Activated T-helper 2 cell treated with anti-CD3 and anti-CD28 coated beads, Interferon-gamma antibody, Interleukin-2, Interleukin-4, amounts not matched to agents 10 μg/mL and 5 μg/mL and 100 μg/mL, durations not matched to agents 14 hours and 24 hours and 36 hours (primary cell): ENCODE measurements at regions not wholly inside any gene's neighbourhood (a gene's known extent, or its start where the extent isn't known, plus 50 kb on each side); places are given as distances from the start of the nearest gene placed in this dataset.
A peak's percentile ranks its signal among the peaks of the same experiment; 100 is the strongest.
"Not testable (repeated sequence)": the region's sequence is repeated elsewhere in the genome, so short reads cannot be mapped to it uniquely, and the experiment has no call there.

Source experiments
- DNase-seq: peaks from one replicate; pipeline ENCODE4 v3.0.0; 2021; ENCODE audit warnings: low spot score
- H3K27ac Mint-ChIP-seq: one replicate; pipeline ENCODE4 v1.8.0; 2021; ENCODE audit warnings: mixed read lengths
- H3K27me3 Mint-ChIP-seq: one replicate; pipeline ENCODE4 v1.8.0; 2021; ENCODE audit warnings: low read depth, mixed read lengths
- H3K36me3 Mint-ChIP-seq: one replicate; pipeline ENCODE4 v1.8.0; 2021; ENCODE audit warnings: low read depth, mixed read lengths
- H3K4me1 Mint-ChIP-seq: one replicate; pipeline ENCODE4 v1.8.0; 2021; ENCODE audit warnings: low read depth, mixed read lengths
- H3K4me3 Mint-ChIP-seq: one replicate; pipeline ENCODE4 v1.8.0; 2021; ENCODE audit warnings: low read depth, mild to moderate bottlenecking, moderate library complexity, mixed read lengths
- H3K9me3 Mint-ChIP-seq: one replicate; pipeline ENCODE4 v1.8.0; 2021; ENCODE audit warnings: mixed read lengths
- intact Hi-C: fragments of 100-400 bp; cut with micrococcal nuclease; formaldehyde crosslinking; loops from one replicate; pipeline ENCODE4 v1.15.1; 2023

GRCh38 chr20:43832961-43833360, 81.7 kb upstream of the TOX2 start:
- H3K27me3 Mint-ChIP-seq, result peaks cover 7% of the 10 kb centered on the region
- H3K36me3 Mint-ChIP-seq, result peaks cover 4% of the 10 kb centered on the region
- intact Hi-C loops, result no loop called here
- H3K27ac Mint-ChIP-seq, result no peak overlapping the region
- peaks cover 7% of the 10 kb centered on the region for H3K9me3 Mint-ChIP-seq
- DNase-seq, result no peak
- H3K4me3 Mint-ChIP-seq, result no peak overlapping the region
- peaks cover 10% of the 10 kb centered on the region for H3K4me1 Mint-ChIP-seq

- Mint-ChIP-seq H3K4me1 (peaks cover 3% of the 10 kb centered on the region), H3K9me3 (peaks cover 7% of the 10 kb centered on the region), H3K36me3 (peaks cover 4% of the 10 kb centered on the region), H3K4me3 (no peak overlapping the region), H3K27me3 (peaks cover 5% of the 10 kb centered on the region), H3K27ac (no peak overlapping the region)
- DNase-seq, result no peak
- intact Hi-C loops, result no loop called here
These were observed 82.4 kb upstream of the TOX2 start for GRCh38 chr20:43832096-43832816.

- Mint-ChIP-seq H3K4me3 (no peak overlapping the region), H3K4me1 (peaks cover 3% of the 10 kb centered on the region), H3K27ac (no peak overlapping the region), H3K9me3 (peaks cover 7% of the 10 kb centered on the region), H3K27me3 (peaks cover 5% of the 10 kb centered on the region), H3K36me3 (peaks cover 4% of the 10 kb centered on the region)
- intact Hi-C loops, result no loop called here
- DNase-seq, result no peak
These were observed 83.1 kb upstream of the TOX2 start for GRCh38 chr20:43831481-43832065.

- Mint-ChIP-seq H3K9me3 (peaks cover 7% of the 10 kb centered on the region), H3K4me1 (peaks cover 3% of the 10 kb centered on the region), H3K4me3 (no peak overlapping the region), H3K27me3 (peaks cover 6% of the 10 kb centered on the region), H3K27ac (no peak overlapping the region), H3K36me3 (peaks cover 4% of the 10 kb centered on the region)
- intact Hi-C loops, result no loop called here
- DNase-seq, result no peak
These were observed 83.8 kb upstream of the TOX2 start for GRCh38 chr20:43830883-43831282.

- Mint-ChIP-seq H3K9me3 (peaks cover 7% of the 10 kb centered on the region), H3K4me1 (peaks cover 7% of the 10 kb centered on the region), H3K36me3 (peaks cover 4% of the 10 kb centered on the region), H3K27me3 (peaks cover 6% of the 10 kb centered on the region), H3K27ac (no peak overlapping the region), H3K4me3 (no peak overlapping the region)
- DNase-seq, result no peak
- intact Hi-C loops, result no loop called here
These were observed 84.5 kb upstream of the TOX2 start for GRCh38 chr20:43829951-43830690.

- peaks cover 7% of the 10 kb centered on the region for H3K9me3 Mint-ChIP-seq
- H3K27me3 Mint-ChIP-seq, result peaks cover 6% of the 10 kb centered on the region
- peaks cover 4% of the 10 kb centered on the region for H3K36me3 Mint-ChIP-seq
- no peak overlapping the region for H3K4me3 Mint-ChIP-seq
- DNase-seq, result no peak
- peaks cover 11% of the 10 kb centered on the region for H3K4me1 Mint-ChIP-seq
- no peak overlapping the region for H3K27ac Mint-ChIP-seq
- intact Hi-C loops, result no loop called here
These were observed 86.6 kb upstream of the TOX2 start for GRCh38 chr20:43827940-43828562.

- H3K9me3 Mint-ChIP-seq, H3K4me3 Mint-ChIP-seq, intact Hi-C loops, H3K27me3 Mint-ChIP-seq, DNase-seq, H3K36me3 Mint-ChIP-seq, H3K27ac Mint-ChIP-seq: not testable (repeated sequence)
- peaks cover 14% of the 10 kb centered on the region for H3K4me1 Mint-ChIP-seq
These were observed 87.7 kb upstream of the TOX2 start for GRCh38 chr20:43826943-43827342.

- peaks cover 3% of the 10 kb centered on the region for H3K9me3 Mint-ChIP-seq
- H3K4me3 Mint-ChIP-seq, result no peak overlapping the region
- H3K36me3 Mint-ChIP-seq, result peaks cover under 1% of the 10 kb centered on the region
- no peak for DNase-seq
- H3K4me1 Mint-ChIP-seq, result peaks cover 17% of the 10 kb centered on the region
- H3K27me3 Mint-ChIP-seq, result peaks cover 1% of the 10 kb centered on the region
- no peak overlapping the region for H3K27ac Mint-ChIP-seq
- intact Hi-C loops, result no loop called here
These were observed 89.1 kb upstream of the TOX2 start for GRCh38 chr20:43825581-43825980.

- Mint-ChIP-seq H3K36me3 (no peaks in the 10 kb centered on the region), H3K27ac (no peak overlapping the region), H3K9me3 (no peaks in the 10 kb centered on the region), H3K4me1 (peaks cover 17% of the 10 kb centered on the region), H3K4me3 (no peak overlapping the region), H3K27me3 (peaks cover 1% of the 10 kb centered on the region)
- peak; percentile 6 for DNase-seq
- intact Hi-C loops, result no loop called here
These were observed 89.6 kb upstream of the TOX2 start for GRCh38 chr20:43825051-43825402.

GRCh38 chr20:43824309-43825050, 90.2 kb upstream of the TOX2 start:
- Mint-ChIP-seq H3K9me3 (no peaks in the 10 kb centered on the region), H3K27me3 (peaks cover 1% of the 10 kb centered on the region), H3K27ac (no peak overlapping the region), H3K4me1 (peaks cover 17% of the 10 kb centered on the region), H3K4me3 (no peak overlapping the region), H3K36me3 (no peaks in the 10 kb centered on the region)
- intact Hi-C loops, result no loop called here
- DNase-seq, result no peak

- Mint-ChIP-seq H3K4me3 (no peak overlapping the region), H3K9me3 (no peaks in the 10 kb centered on the region), H3K27me3 (peaks cover 1% of the 10 kb centered on the region), H3K36me3 (no peaks in the 10 kb centered on the region), H3K27ac (no peak overlapping the region), H3K4me1 (peaks cover 17% of the 10 kb centered on the region)
- intact Hi-C loops, result no loop called here
- DNase-seq, result no peak
These were observed 92.9 kb upstream of the TOX2 start for GRCh38 chr20:43821795-43822194.

- no peaks in the 10 kb centered on the region for H3K27me3 Mint-ChIP-seq
- no peaks in the 10 kb centered on the region for H3K9me3 Mint-ChIP-seq
- no peak for DNase-seq
- peaks cover 17% of the 10 kb centered on the region for H3K4me1 Mint-ChIP-seq
- no peak overlapping the region for H3K4me3 Mint-ChIP-seq
- intact Hi-C loops, result no loop called here
- H3K27ac Mint-ChIP-seq, result no peak overlapping the region
- H3K36me3 Mint-ChIP-seq, result no peaks in the 10 kb centered on the region
These were observed 93.8 kb upstream of the TOX2 start for GRCh38 chr20:43820731-43821330.
